ENCODE measurements at regions not wholly inside any gene's neighbourhood (a gene's known extent, or its start where the extent isn't known, plus 50 kb on each side); places are given as distances from the start of the nearest gene placed in this dataset.

DNA sequence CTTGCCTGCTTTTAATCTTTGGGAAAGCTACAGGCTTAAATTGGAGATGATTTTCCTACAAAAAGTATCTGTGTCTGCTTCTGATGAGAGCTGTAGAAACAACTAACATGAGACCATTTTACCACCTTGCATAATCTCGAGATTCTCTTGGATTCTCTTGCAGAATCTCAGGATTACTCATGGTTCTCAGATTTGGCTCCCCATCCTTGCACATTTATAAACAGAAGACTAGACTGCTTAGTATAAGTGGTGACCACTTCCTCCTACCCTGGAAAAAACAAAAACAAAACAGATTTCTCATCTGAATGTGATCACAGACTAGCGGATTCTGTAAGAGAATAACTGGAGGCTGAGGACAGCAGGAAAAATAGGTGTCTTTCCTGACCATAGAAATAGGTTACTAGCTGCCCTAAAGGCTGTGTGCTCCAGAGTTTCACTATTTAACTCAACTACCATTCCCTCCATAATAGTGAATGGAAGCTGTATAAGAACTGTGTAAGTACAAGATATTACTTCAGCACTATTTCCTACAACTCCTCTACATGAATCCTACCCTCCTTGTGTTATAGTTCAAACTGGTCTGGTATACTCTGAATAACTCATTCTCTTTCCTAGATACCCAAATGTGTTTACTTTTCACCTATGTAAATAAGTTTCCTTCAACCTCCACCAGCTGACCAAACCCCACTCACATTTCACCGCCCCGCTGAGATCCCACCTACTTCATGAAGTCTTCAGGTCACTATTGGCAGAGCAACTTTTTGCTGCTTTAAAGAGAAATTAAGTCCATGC is 122.2 kb upstream of the C2CD4B start:
- H3K27ac ChIP-seq, result no peak overlapping the region
- no peak for TF ChIP-seq ZFX (IDR thresholded peaks at IDR 0.05; ENCODE audit: borderline replicate concordance)
- TF ChIP-seq, protein P1, sequence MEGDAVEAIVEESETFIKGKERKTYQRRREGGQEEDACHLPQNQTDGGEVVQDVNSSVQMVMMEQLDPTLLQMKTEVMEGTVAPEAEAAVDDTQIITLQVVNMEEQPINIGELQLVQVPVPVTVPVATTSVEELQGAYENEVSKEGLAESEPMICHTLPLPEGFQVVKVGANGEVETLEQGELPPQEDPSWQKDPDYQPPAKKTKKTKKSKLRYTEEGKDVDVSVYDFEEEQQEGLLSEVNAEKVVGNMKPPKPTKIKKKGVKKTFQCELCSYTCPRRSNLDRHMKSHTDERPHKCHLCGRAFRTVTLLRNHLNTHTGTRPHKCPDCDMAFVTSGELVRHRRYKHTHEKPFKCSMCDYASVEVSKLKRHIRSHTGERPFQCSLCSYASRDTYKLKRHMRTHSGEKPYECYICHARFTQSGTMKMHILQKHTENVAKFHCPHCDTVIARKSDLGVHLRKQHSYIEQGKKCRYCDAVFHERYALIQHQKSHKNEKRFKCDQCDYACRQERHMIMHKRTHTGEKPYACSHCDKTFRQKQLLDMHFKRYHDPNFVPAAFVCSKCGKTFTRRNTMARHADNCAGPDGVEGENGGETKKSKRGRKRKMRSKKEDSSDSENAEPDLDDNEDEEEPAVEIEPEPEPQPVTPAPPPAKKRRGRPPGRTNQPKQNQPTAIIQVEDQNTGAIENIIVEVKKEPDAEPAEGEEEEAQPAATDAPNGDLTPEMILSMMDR (IDR thresholded peaks at IDR 0.05), result no peak

DNA sequence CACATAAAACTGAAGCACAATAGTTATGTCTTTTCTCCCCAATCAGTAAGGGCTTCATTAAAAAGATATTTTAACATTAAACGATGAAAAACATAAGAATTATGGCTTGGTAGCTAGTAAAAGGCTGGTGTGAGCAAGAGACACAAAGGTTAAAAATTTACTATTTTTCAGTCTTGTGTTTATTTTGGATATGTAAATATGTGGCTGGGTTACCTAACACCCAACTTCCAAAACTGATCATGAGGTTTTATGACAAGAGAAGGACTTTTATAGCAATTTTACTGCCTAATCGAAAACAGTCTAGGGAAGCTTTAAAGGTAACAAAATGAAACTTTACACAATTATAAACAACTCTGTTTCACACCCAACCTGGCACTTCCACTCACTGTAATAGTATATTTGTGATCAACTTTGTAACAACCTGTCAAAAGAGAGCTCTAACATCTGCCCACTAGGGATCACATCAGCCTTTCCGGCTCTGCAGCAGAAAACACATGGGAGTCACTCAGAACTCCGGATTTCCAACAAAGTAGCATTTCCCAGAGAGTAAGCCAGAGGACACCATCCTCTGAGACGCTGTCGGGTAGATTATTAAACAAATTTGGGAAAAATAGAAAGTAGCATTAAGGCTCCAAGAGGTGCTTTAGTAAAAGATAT is 123.4 kb upstream of the C2CD4B start:
- no peak for TF ChIP-seq ZFX (IDR thresholded peaks at IDR 0.05; ENCODE audit: borderline replicate concordance)
- TF ChIP-seq, protein P1 (IDR thresholded peaks at IDR 0.05), result no peak

DNA sequence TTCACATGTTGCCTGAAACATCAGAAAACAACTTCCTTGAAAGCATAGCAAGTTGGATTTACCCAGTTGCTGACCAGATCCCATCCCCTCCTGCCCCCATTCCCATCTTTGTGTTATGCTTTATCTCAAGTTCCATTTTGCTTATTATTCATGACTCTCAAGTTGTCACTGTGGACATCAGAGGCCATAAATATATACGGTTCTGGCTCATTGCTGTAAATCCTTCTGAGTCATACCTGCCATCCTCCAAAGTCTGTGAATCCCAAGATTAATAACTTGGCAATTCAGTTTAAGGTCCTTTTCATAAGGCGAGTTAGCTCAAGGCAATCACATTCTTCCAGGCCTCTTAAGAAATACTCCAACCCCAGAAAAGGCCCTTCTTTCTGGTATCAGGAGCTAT is 126.2 kb upstream of the C2CD4B start:
- TF ChIP-seq, protein P1 (IDR thresholded peaks at IDR 0.05), result no peak
- TF ChIP-seq ZFX (IDR thresholded peaks at IDR 0.05; ENCODE audit: borderline replicate concordance), result no peak
- H3K27ac ChIP-seq, result no peak overlapping the region

More for the DNA sequence above, 123.4 kb upstream of the C2CD4B start:
- no peak overlapping the region for H3K27ac ChIP-seq

DNA sequence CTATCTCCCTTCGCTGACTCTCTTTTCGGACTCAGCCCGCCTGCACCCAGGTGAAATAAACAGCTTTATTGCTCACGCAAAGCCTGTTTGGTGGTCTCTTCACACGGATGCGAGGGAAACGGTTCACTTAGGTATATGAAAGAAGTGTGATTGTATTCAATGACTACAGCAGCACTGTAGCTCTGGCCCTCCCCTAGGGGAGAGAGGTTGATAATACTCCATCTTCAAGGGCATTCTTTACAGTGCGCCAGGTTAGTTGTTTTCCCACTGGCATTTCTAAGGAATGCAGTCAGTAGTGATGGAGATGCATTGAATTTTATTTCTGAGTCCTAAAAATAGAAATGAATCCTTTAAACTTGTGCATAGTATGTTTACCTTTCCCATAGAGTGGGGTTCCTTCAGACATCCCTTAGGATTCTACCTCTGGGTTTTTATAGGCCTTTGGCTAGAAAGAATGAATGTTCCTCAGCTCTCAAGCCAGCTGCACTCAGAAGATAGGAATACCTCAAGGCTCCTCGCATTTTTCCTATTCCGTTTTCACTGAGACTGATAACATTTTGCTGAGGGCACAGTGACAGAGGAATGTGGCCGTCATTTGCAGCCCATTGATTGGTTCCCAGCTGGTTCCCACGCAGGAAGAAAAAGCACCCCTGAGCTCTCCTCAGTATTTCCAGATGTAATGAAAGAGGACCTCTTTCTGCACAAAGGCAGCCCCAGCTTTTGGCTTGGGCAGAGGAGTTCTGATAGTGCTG is 131.8 kb upstream of the C2CD4B start:
- no peak overlapping the region for H3K27ac ChIP-seq
- TF ChIP-seq, protein P1 (IDR thresholded peaks at IDR 0.05), result no peak
- TF ChIP-seq ZFX (IDR thresholded peaks at IDR 0.05; ENCODE audit: borderline replicate concordance), result no peak

DNA sequence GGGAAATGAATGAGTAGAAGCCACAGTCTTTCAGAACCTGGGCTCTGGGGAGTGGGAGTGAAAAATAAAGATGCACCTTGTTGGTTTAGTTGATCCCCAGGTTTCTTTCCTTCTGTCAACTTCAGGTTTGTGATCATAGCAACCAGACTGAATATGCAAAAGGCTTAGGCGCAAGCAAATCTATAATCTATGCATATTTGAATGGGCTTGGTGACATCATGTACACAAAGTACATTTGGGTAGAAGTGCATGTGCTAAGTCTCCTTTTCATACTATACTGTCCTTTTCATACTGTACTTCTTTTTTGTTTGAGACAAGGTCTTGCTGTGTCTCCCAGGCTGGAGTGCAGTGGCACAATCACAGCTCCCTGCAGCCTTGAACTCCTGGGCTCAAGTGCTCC is 132.4 kb upstream of the C2CD4B start:
- TF ChIP-seq, protein P1 (IDR thresholded peaks at IDR 0.05), result no peak
- TF ChIP-seq ZFX (IDR thresholded peaks at IDR 0.05; ENCODE audit: borderline replicate concordance), result no peak

DNA sequence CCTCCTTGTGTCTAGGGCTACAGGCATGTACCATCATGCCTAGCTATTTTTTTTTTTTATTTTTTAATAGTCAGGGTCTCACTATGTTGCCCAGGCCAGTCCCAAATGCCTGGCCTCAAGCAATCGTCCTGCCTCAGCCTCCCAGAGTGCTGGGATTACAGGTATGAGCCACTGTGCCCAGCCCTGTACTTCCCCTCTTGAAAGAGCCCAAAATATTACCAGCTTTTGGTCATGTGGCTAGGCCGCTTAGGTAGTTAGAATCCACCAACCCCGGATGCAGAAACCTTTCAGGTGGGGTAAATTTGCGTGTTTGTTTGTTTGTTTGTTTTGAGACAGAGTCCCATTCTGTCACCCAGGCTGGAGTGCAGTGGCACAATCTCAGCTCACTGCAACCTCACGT is 132.8 kb upstream of the C2CD4B start:
- no peak overlapping the region for H3K27ac ChIP-seq
- TF ChIP-seq, protein P1 (IDR thresholded peaks at IDR 0.05), result no peak
- no peak for TF ChIP-seq ZFX (IDR thresholded peaks at IDR 0.05; ENCODE audit: borderline replicate concordance)

More for the DNA sequence above, 132.4 kb upstream of the C2CD4B start:
- H3K27ac ChIP-seq, result no peak overlapping the region

Data from 22Rv1 (cell line).